K562 (cell line): ENCODE measurements at regions not wholly inside any gene's neighbourhood (a gene's known extent, or its start where the extent isn't known, plus 50 kb on each side); places are given as distances from the start of the nearest gene placed in this dataset.
A peak's percentile ranks its signal among the peaks of the same experiment; 100 is the strongest.
"Not testable (repeated sequence)": the region's sequence is repeated elsewhere in the genome, so short reads cannot be mapped to it uniquely, and the experiment has no call there.

ENCODE experiments used
- ATAC-seq: fragments of 200-7000 bp; cut with Tn5 transposase; 3 replicates; pipeline ENCODE4 v1.9.1; 2020; ENCODE audit warnings: moderate library complexity
- BruUV-seq: library from RNA; stranded (reverse); fragments of 400-500 nt; replicated peaks from 2 replicates; lab custom pipeline; 2021; lab: Mats Ljungman, UMichigan
- CTCF ChIA-PET: fragments of 300-600 bp; formaldehyde crosslinking; extraction: SDS; loops from one replicate; lab custom pipeline; 2021; ENCODE audit warnings: low intra/inter-chr PET ratio; lab: Yijun Ruan, JAX
- POLR2A ChIA-PET: fragments of 300-600, 350-650 bp; sonication (Branson Sonifier 250); formaldehyde crosslinking; extraction: SDS; loops from one replicate; lab custom pipeline; 2021; ENCODE audit warnings: antibody characterized with exemption, inconsistent platforms; lab: Yijun Ruan, JAX
- DNase-seq, 4 experiments: peaks; one replicate each; pipeline versions ENCODE4 v3.0.0 to v3.0.0-alpha.2; 2011 to 2018; ENCODE audit warnings: low spot score in 3 of 4, mixed read lengths in 3 of 4; ENCODE audit errors: extremely low read depth in 1 of 4
- FAIRE-seq: peaks from 2 replicates; lab custom pipeline; 2011; peaks lifted over from hg19 to GRCh38; lab: Jason Lieb, UNC
- H2AFZ ChIP-seq: 2 replicates; pipeline ENCODE4 v1.6.0; 2011; ENCODE audit warnings: low read depth, low read length, control low read depth, inconsistent platforms
- H3K27ac ChIP-seq: fragments of 200-600 bp; 3 replicates; pipeline ENCODE4 v1.8.0; 2011; ENCODE audit warnings: low read depth, mild to moderate bottlenecking, control low read depth, inconsistent platforms, low read length, moderate library complexity, mixed read lengths; ENCODE audit errors: extremely low read depth
- H3K27me3 ChIP-seq, 2 experiments: fragments of 300-600 bp in 1 of 2; 2 replicates in 1 of 2; 3 replicates in 1 of 2; pipeline versions ENCODE4 v1.6.0 to v1.8.0; 2011; ENCODE audit warnings: inconsistent platforms in 2 of 2, low read length in 2 of 2, mild to moderate bottlenecking in 1 of 2, mixed read lengths in 1 of 2, moderate library complexity in 1 of 2; ENCODE audit not compliant: control insufficient read depth in 2 of 2, insufficient read depth in 2 of 2
- H3K36me3 ChIP-seq: fragments of 300-600 bp; 3 replicates; pipeline ENCODE4 v1.8.0; 2011; ENCODE audit warnings: mild to moderate bottlenecking, low read length, inconsistent platforms; ENCODE audit not compliant: control insufficient read depth, insufficient read depth
- H3K4me1 ChIP-seq, 2 experiments: fragments of 200-600 bp in 1 of 2; replicated peaks in 1 of 2; 2 replicates in 1 of 2; 3 replicates in 1 of 2; pipeline versions ENCODE4 v1.5.1 to v1.8.0; 2011; ENCODE audit warnings: inconsistent platforms in 2 of 2, low read length in 2 of 2, mild to moderate bottlenecking in 1 of 2, mixed read lengths in 1 of 2, moderate library complexity in 1 of 2; ENCODE audit not compliant: control insufficient read depth in 2 of 2, insufficient read depth in 2 of 2
- H3K4me2 ChIP-seq: 2 replicates; pipeline ENCODE4 v1.6.1; 2011; ENCODE audit warnings: low read length, control low read depth, inconsistent platforms, mixed read lengths; ENCODE audit not compliant: insufficient read depth
- H3K4me3 ChIP-seq: fragments of 200-600 bp; sonication (generic), shearing (Covaris generic); 2 replicates; pipeline ENCODE4 v1.5.1; 2016; ENCODE audit warnings: control low read depth, inconsistent platforms
- H3K79me2 ChIP-seq: fragments of 200-600 bp; 3 replicates; pipeline ENCODE4 v1.8.0; 2011; ENCODE audit warnings: low read length, inconsistent platforms; ENCODE audit not compliant: control insufficient read depth, insufficient read depth
- H3K9ac ChIP-seq, 2 experiments: 2 replicates each; pipeline versions ENCODE4 v1.6.0 to v1.6.1; 2011; ENCODE audit warnings: low read depth in 2 of 2, low read length in 2 of 2, control low read depth in 1 of 2, inconsistent platforms in 1 of 2, mild to moderate bottlenecking in 1 of 2, mixed read lengths in 1 of 2; ENCODE audit not compliant: insufficient read depth in 1 of 2
- H3K9me1 ChIP-seq: one replicate; pipeline ENCODE4 v1.6.0; 2011; ENCODE audit warnings: inconsistent platforms, mild to moderate bottlenecking, low read length, moderate library complexity; ENCODE audit not compliant: control insufficient read depth, insufficient read depth
- H3K9me3 ChIP-seq: replicated peaks from 2 replicates; pipeline ENCODE4 v1.5.1; 2011; ENCODE audit warnings: low read depth, low read length, inconsistent platforms; ENCODE audit not compliant: control insufficient read depth, insufficient read depth
- H4K20me1 ChIP-seq: replicated peaks from 2 replicates; pipeline ENCODE4 v1.6.1; 2011; ENCODE audit warnings: low read length, inconsistent platforms, mixed read lengths; ENCODE audit not compliant: control insufficient read depth, insufficient read depth
- BCL6 ChIP-seq: fragments of 250-450 bp; sonication (Bioruptor Pico); IDR thresholded peaks from 2 replicates; pipeline ENCODE4 v1.4.0; 2020
- E2F8 ChIP-seq: fragments of 450-650 bp; IDR thresholded peaks from 2 replicates; pipeline ENCODE4 v1.7.1; 2018; ENCODE audit warnings: mild to moderate bottlenecking, low read depth; ENCODE audit not compliant: partially characterized antibody
- MAFK ChIP-seq: IDR thresholded peaks from 2 replicates; pipeline ENCODE4 v1.6.1; 2011; ENCODE audit warnings: low read length, improper control_type of control experiment
- NKRF ChIP-seq: fragments of 450-650 bp; IDR thresholded peaks from 2 replicates; pipeline ENCODE4 v1.6.1; 2016; ENCODE audit warnings: borderline replicate concordance
- RNF2 ChIP-seq: sonication (generic); IDR thresholded peaks from 2 replicates; pipeline ENCODE4 v1.6.1; 2016
- TFAP4 ChIP-seq: sonication (generic); formaldehyde crosslinking; IDR thresholded peaks from 2 replicates; pipeline ENCODE4 v1.8.0; 2022; ENCODE audit warnings: missing genetic modification reagents, mild to moderate bottlenecking, moderate library complexity, borderline replicate concordance
- ZNF274 ChIP-seq: IDR thresholded peaks from 2 replicates; pipeline ENCODE4 v1.6.1; 2011; ENCODE audit warnings: low read depth, mild to moderate bottlenecking, low read length, moderate library complexity, borderline replicate concordance
- WGBS: fragments of 100-300 bp; shearing (Covaris generic); methylation state at CpG from one replicate; pipeline ENCODE4 v1.1.6; 2016; ENCODE audit warnings: low coverage, mixed read lengths; ENCODE audit not compliant: insufficient coverage; ENCODE audit errors: missing lambda C conversion rate; 5-methylcytosine and 5-hydroxymethylcytosine counted together
- in situ Hi-C: fragments of 300-500 bp; cut with MboI; formaldehyde crosslinking; loops from 4 replicates; pipeline ENCODE4 v1.15.0; 2018; ENCODE audit warnings: inconsistent platforms, mixed read lengths
- intact Hi-C: fragments of 100-400 bp; cut with micrococcal nuclease; formaldehyde crosslinking; loops from 2 replicates; pipeline ENCODE4 v1.14.2; 2022

GRCh38 chr12:127810041-127810440, 456.9 kb upstream of the TMEM132C start:
- DNase-seq (no peak), ATAC-seq (no peak), FAIRE-seq (no peak)
- Histone ChIP-seq H3K9me1 (no peaks in the 10 kb centered on the region), H3K4me1 (no peaks in the 10 kb centered on the region), H3K27ac (no peak overlapping the region), H3K27me3 (no peaks in the 10 kb centered on the region), H4K20me1 (no peaks in the 10 kb centered on the region), H3K36me3 (no peaks in the 10 kb centered on the region), H3K4me2 (no peak overlapping the region), H3K9me3 (no peaks in the 10 kb centered on the region; the same call in 1 of the 2 replicates), H3K9ac (no peak overlapping the region), H3K4me3 (no peak overlapping the region), H3K79me2 (no peaks in the 10 kb centered on the region), H2AFZ (no peak overlapping the region)
- 6% methylated on average over 4 of the region's 4 CpGs for WGBS
- in situ Hi-C loops (no loop called here), intact Hi-C loops (no loop called here)
- CTCF ChIA-PET: no interaction called here
- POLR2A ChIA-PET: no interaction called here
- TF ChIP-seq MAFK (no peak), RNF2 (no peak), NKRF (no peak), TFAP4 (CRISPR knock-in tag) (peak; percentile 24; the same call in 1 of the 2 replicates), ZNF274 (no peak), E2F8 (no peak), BCL6 (CRISPR knock-in tag) (no peak)
- TF ChIP-seq, all 486 proteins: peak for 1
- no TSS peak for BruUV-seq

- CTCF ChIA-PET, intact Hi-C loops, in situ Hi-C loops, H3K9me3 ChIP-seq, H3K4me1 ChIP-seq, H3K27ac ChIP-seq, H3K9me1 ChIP-seq, H3K4me3 ChIP-seq, H2AFZ ChIP-seq, ATAC-seq, H4K20me1 ChIP-seq, POLR2A ChIA-PET, H3K36me3 ChIP-seq, FAIRE-seq, H3K79me2 ChIP-seq, DNase-seq, H3K9ac ChIP-seq, H3K4me2 ChIP-seq, H3K27me3 ChIP-seq, BruUV-seq: not testable (repeated sequence)
- 0% methylated on average over 4 of the region's 4 CpGs for WGBS
Measured at GRCh38 chr12:127810459-127810858, 456.5 kb upstream of the TMEM132C start.
